ENCODE measurements at regions not wholly inside any gene's neighbourhood (a gene's known extent, or its start where the extent isn't known, plus 50 kb on each side); places are given as distances from the start of the nearest gene placed in this dataset.
A peak's percentile ranks its signal among the peaks of the same experiment; 100 is the strongest.
"Not testable (repeated sequence)": the region's sequence is repeated elsewhere in the genome, so short reads cannot be mapped to it uniquely, and the experiment has no call there.

DNA sequence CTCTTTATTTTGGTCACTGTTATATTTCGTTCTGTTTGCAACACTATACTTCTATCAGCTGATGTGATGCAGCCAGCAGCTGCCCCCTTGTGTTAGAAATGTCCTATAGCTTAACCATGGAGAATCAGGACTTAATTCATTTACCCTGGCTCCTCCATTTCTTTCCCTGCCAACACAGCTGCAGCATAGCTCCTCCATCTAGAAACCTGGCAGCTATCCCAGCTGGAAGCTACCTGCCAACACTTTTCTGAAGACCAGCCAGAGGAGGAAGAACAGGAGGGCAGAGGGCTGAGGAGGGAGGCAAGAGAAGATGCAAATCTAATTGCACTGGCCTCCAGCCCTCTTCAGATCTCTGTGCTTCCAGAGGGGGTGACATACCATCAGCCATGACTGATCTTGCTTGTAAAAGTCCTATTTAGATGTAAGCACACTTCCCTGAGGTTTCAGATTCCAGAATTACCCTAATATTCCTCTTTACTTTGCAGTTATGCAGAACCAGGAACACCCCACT lies 156.8 kb upstream of the TMEM260 start:
- DNase-seq, result peak; percentile 65

GRCh38 chr14:56423544-56423943 lies 156.1 kb upstream of the TMEM260 start:
- no peak for DNase-seq

DNA sequence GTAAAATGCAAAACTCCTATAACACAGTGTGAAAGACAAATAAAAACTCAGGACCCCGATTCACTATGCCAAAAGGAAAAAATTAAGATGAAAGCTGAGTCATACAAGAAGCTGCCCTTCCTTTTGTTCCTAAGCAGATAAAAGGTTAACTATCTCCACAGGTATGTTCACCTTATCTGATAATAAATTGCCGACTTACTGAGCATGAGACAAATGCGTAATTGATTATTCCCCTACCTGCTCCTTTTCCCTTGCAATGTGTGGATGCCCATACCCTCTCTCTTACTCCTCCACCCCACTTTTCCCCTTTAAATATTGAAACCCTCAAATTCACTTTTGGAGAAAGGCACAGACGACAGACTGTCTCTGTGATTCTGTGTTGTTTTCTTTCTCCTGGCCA lies 148.6 kb upstream of the TMEM260 start:
- DNase-seq, result no peak

DNA sequence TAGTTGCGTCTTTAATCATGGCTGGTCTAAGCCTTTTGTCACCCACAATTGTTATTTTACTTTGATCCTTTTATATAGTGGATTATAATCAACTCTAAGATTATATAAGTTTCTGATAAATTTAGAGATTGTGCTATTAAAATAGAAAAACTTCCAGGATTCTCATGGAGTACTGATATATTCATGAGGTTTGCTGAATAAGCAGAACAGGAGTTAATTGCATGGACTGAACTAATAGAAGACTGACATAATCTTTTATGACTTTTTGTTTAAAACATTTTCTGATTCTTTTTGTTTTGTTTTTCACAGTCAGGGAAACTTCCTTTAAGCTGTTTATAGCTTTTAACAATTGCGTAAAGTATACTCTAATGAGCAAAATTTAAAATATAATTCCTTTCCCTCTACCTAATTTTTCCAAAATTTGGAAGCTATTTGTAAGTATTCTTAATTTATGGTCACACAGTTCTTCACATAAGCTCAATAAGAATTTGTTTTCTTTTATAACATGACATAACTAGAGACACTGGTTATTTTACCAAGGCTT lies 129.9 kb upstream of the TMEM260 start:
- no peak for DNase-seq

DNA sequence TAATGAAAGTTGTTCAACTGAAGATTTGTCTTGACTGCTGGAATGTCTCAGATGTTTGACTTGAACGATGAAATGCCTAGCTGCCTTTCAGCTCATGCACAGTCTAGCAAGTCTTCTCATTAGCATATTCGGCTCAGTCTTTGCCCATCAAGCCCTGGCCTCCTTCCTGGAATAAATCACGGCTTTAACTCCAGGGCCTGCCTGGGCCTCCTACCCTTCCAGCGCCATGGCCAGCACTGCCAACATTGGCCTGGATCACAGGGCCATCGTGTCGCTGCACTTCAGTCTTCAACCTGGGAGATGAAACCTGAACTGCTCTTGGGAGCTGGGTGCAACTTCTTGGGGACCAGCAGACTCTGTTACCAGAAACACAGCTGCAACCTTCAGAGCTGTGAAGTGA lies 126.7 kb upstream of the TMEM260 start:
- DNase-seq, result no peak

DNA sequence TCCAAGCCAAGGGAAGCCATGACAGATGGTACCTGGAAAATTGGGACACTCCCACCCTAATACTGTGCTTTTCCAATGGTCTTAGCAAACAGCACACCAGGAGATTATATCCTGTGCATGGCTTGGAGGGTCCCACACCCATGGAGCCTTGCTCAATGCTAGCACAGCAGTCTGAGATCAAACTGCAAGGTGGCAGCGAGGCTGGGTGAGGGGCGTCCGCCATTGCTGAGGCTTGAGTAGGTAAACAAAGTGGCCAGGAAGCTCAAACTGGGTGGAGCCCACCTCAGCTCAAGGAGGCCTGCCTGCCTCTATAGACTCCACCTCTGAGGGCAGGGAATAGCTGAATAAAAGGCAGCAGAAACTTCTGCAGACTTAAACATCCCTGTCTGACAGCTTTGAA lies 124.9 kb upstream of the TMEM260 start:
- not testable (repeated sequence) for DNase-seq

- no peak for DNase-seq
These were observed 119.1 kb upstream of the TMEM260 start for GRCh38 chr14:56460469-56460868.

DNA sequence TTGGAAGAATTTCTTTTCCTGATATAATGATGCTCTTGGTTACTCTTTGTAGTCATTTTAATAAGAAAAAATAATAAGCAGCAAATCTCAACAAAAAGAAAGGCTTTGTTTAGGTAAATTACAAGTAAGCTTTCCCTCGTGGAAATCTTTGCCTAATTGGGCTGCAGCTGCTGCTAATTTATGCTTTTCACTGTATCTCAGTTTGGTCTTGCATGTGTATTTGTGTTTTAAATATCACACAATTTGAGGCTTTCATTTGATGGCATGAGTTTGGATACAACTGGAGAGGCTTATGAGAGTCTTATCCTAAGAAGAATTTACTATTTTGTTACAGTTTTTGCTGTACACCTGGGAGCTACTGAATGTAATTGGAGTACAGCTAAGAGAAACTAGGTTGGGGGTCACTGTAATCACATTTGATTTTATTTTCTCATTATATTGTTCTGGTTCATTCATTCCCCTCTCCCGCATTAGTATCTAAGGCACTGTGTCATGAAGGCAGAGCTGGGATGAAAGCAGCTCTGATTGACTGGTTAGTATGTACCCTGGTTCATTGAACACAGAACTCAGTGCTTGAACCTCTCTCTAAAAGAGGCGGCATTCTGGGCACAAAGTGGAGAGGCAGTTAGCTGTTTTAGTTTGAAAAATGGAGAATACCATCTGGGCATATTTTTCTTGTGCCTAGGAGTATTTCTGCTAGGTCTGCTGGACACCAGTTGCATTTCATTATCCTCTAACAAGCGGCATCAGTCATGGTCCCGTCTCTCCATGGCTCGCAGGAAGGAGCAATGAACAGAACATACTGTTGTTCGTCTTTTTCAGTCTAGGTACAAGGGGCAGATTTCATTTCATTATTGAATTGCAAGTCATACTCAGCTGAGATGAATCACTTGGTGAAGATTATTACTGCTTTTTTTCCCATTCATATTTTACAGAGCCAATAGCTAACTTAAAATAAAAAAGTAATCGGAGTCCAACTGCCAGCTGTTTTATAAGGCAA lies 118.0 kb upstream of the TMEM260 start:
- no peak for DNase-seq

DNA sequence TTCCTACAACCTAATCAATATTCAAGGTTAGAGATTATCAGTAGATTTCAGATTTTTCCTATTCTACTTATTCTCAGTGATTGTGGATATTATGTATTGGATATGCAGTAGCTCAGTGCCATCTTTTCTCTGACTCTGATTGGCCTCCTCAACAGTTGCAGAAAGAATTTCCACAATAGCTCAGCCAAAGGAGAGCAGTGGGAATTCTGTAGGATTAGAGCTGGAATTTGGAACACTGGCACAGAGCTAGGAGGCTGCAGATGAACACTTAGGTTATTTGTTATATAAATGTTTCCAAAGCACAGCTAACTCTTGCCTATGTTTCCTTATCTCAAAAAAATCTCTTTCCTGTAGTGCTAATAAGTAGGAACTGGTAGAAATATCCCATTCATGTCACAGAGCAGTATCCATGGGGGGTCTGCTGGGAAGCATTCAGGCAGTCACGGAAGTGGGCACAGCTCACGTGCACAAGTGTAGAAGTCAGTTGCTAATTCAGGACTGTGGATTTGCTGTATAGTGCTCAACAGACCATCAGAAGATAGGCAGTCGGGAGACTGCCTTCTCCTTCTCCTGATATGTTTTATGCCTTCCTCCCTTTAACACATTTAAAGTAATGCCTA lies 116.2 kb upstream of the TMEM260 start:
- DNase-seq, result no peak

DNA sequence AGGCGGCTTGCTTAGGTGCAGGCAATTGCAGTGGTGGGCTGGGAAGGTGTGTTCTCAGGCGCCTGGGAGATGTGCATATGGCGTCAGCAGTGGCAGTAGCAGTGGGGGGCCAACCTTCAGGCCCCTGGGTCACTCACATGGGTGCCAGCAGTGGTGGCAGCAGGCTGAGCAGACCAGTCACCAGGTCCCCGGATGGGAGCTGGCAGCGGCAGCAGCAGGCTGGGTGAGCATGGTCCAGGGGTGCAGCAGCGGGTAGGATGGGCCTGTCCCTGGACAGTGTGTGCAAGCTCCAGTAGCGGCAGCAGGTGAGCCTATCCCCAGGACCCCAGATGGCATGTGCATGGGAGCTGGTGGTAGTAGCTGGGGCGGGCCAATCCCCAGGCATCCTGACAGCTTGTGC lies 108.5 kb upstream of the TMEM260 start:
- DNase-seq, result no peak

DNA sequence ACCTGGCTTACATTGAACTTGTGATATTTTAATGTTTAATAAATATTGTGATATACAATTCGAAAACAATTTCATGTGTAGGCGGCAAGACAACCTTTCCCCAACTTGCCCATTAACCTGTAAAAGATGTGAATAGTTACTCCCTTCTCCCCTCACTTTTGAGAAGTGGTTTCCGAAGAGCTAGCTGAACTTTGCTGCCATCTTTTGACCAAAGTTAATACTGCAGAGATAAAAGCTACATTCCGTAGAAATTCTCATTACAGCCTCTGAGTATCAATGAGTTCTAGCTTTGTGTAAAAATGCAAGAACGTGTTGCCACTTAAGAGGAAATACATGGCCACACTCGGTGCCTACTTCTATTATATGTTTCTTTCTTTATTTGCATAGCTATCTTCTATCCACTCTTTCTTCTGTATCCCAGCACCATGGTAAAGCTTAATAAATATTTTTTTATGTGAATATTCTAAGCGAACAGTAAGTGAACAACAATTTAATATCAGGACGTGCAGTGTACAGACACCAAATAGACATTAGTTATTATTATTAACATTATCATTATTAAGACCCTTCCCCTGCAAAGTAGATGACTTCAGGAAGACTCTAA lies 105.1 kb upstream of the TMEM260 start:
- peak; percentile 74 for DNase-seq

GRCh38 chr14:56482310-56482911 lies 97.2 kb upstream of the TMEM260 start:
- peak; percentile 45 for DNase-seq

- DNase-seq, result peak; percentile 18
These were observed 92.4 kb upstream of the TMEM260 start for GRCh38 chr14:56487090-56487667.

- DNase-seq, result no peak
These were observed 91.8 kb upstream of the TMEM260 start for GRCh38 chr14:56487761-56488160.

- no peak for DNase-seq
These were observed 91.3 kb upstream of the TMEM260 start for GRCh38 chr14:56488306-56488705.

DNA sequence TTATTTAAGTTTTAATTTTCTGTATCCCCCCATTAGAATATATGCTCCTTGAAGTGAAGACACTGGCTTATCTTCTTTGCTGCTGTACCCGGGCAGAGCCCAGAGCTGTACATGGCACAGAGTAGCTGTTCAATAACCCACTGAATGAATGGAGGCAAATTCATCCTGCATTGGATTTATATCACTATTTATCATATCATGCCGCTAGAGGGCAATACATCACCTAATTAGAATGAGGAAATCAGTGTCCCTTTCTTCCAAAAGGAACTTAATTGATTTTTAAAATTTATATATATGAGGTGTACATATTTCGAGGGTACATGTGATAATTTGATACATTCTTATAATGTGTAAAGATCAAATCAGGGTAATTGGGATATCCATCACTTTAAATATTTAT lies 89.2 kb upstream of the TMEM260 start:
- peak; percentile 81 for DNase-seq

DNA sequence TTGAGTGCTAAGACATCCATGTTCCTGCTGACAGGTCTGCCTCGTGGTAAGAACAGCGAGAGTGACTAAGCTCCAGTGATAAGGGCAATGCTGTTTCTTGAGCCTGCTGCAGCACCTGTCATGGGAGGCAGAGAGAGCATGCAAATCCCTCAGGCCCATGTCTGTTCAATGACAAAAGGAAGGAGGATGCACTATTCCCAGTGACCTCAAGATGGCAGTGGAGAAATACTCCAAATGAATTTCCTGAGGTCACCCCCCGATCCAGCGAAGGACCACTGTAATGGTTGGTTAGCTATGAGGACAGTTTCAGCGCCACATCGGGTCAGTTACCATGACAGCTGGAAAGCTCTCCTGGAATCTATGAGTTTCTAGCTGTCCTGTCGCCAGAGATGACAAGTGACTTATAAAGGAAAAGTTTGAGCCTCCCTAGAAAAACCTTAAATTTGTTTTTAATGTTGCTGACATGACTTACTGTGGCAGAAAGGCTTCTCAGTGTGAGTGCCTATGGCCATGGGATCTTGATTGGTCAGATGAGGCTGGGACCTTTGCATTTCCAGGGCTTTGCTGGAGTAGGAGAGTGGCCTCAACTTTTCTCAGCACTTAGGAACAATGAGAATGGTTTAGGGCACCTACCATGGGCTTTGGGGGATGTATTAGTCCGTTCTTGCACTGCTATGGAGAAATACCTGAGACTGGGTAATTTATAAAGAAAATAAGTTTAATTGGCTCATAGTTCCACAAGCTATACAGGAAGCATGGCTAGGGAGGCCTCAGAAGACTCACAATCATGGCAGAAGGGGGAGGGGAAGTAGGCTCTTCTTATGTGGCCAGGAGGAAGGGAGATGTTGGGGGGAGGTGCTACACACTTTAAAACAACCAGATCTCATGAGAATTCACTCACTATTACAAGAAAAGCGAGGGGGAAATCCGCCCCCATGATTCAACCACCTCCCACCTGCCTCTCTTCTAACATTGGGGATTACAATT lies 88.0 kb upstream of the TMEM260 start:
- DNase-seq, result peak; percentile 75

DNA sequence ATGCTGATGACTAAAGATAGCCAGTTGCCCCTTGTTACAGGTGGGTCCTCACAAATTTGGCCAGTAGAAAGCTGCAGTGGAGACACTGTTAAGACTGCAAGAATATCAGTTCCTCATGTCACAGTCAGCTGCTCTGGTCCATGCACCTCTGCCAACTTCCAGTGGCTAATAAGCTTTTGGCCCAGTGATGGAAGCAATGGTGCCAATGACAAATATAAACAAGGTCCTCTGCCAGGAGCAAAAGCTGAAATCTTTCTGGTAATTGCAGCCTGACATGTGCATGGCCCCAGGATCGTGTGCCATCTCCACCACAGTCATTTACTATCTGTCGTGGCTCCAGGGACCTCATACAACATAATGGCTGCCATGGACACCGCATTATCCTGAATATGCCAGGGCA lies 85.4 kb upstream of the TMEM260 start:
- DNase-seq, result no peak

DNA sequence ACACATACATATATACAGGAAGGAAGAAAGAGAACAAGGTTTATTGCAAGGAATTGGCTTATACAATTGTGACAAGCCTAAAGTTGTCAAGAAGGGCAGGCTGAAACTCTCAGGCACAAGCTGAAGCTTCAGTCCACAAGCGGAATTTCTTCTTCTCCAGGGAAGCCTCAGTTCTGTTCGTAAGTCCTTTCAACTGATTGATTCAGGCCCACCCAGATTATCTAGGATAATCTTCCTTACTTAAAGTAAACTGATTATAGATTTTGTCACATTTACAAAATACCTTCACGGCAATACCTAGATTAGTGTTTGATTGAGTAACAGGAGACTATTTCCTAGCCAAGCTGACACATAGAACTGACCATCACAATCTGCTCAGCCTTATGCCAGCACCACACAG lies 81.5 kb upstream of the TMEM260 start:
- DNase-seq, result no peak

- DNase-seq, result no peak
These were observed 77.6 kb upstream of the TMEM260 start for GRCh38 chr14:56501909-56502530.

DNA sequence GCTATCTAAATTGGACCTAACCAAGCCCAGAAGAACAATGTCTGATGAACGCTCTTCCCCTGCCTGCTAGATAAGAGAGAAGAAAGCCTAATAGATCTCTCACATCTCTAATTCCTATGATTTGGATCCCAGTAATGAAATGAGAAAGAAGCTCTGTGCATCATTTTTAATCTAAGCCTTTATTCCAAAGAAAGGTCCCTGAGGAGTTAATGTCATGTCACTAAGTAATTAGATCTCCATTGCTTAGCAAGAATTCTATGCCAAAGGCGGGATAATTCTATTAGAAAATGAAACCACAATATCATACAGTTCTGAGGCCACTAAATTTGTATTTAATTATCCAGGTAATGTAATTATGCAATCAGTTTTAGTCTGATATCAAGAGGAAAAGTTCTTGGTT lies 74.2 kb upstream of the TMEM260 start:
- DNase-seq, result no peak

All from hematopoietic multipotent progenitor cell treated with erythropoietin and hydrocortisone succinate and interleukin-3 and kit ligand, for 6 days (in vitro differentiated cells).